Activated gamma-delta T cell treated with anti-CD3 and anti-CD28 coated beads, Interleukin-2, amount 50 U/mL, for 16 hours (primary cell): ENCODE measurements at regions not wholly inside any gene's neighbourhood (a gene's known extent, or its start where the extent isn't known, plus 50 kb on each side); places are given as distances from the start of the nearest gene placed in this dataset.
"Not testable (repeated sequence)": the region's sequence is repeated elsewhere in the genome, so short reads cannot be mapped to it uniquely, and the experiment has no call there.

Source experiments
- DNase-seq: peaks from one replicate; pipeline ENCODE4 v3.0.0-alpha.2; 2020; ENCODE audit warnings: low read depth

- DNase-seq = no peak
These were observed 609.7 kb downstream of the MCTP2 start for GRCh38 chr15:94840794-94841783.

DNA sequence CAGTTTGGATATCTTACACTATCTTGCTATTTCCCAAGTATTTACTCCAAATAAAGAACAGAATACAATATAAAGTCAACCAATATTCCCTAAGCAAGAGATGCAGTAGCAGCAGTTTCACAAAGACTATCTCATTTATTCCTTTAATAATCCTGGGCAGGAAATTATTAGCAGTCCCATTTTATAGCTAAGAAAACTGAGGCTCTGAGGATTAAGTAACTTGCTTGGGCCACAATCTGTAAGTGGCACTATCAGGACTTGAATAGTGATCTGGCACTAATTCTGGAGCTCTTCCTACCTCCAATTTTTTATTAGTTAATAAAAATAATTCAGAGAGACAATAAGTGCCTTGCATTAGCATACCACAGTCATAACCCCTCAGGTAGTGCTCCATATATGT is 611.7 kb downstream of the MCTP2 start:
- DNase-seq = no peak

DNA sequence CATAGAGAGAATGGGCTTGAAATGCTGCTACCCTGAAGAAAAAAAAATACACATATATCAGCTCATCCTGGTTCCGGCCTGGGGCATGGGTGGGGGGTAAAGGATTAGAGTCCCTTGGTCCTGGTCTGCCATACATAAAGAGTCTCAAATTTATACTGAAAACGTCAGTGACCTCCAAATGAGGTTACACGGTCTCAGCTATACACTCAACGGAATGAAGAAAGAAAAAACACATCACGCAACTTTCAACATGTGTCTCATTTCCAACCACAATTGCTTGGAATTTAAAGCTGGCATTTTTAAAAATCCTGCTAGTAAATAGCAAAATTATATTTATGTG is 612.8 kb downstream of the MCTP2 start:
- no peak for DNase-seq

DNA sequence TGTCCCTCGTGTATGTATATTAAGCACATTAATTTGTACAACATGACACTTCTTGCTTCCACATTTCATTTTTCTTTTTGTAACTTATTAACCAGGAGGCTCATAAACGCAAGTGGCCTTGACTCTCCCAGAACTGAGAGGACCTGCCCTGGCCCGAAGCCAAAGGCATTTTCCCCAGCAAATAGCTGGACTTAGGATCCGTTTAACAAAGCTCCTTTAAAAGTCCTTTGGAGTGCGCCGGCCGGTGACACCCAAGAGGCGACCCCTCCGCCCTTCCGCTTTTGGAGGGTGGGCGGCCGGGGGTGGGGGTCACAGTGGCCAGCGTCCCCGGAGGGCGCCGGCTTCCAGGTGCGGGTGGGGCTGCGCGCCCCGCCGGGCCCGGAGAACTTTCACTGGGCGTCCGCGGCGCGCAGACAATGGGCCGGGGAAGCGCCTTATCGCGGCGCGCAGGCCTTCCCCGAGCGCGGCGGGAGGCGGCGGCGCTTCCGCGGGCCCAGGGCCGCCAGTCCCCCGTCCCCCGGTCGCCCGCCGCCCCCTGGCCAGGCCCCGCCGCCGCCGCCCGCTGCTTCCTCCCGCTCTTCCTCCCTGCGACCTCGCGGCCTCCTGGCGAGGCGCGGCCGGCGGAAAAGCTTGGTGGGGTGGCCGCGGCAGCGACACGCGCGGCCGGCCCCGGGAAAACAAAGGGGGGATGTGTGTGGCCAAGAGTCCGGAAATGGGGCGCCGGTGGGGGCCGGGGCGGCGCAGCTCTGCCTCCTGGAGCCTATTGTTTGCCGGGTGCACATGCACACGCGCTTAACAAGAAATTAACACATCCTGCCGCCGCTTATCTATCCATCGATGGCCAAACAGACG is 613.4 kb downstream of the MCTP2 start:
- no peak for DNase-seq

DNA sequence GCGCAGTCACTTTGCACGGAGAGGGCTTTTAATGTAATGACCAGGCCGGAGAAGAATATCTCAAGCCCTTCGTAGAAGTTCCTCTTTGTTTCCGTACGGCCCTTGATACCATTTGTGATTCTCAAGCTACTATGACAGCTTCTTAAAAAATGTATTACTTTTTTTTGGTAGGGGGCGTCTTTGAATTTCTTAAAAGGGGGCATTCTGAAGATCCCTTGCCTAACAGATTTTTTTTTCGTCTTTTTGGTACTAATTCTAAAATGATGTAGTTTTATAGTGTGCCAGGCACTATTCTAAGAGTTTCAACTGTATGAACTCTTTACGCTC is 614.0 kb downstream of the MCTP2 start:
- no peak for DNase-seq

DNA sequence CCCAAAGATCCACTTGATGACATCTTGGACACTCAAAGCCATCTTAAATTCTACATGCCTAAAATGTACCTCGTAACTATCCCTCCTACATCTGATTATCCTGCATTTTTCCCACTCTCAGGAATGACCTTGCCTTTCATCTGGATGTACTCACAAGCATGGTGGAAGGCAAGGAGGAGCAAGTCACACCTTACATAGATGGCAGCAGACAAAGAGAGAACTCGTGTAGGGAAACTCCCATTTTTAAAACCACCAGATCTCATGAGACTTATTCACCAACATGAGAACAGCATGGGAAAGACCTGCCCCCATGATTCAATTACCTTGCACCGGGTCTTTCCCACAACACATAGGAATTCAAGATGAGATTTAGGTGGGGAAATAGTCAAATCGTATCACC is 616.0 kb downstream of the MCTP2 start:
- no peak for DNase-seq

GRCh38 chr15:94848054-94848453 is 616.7 kb downstream of the MCTP2 start:
- DNase-seq = no peak

DNA sequence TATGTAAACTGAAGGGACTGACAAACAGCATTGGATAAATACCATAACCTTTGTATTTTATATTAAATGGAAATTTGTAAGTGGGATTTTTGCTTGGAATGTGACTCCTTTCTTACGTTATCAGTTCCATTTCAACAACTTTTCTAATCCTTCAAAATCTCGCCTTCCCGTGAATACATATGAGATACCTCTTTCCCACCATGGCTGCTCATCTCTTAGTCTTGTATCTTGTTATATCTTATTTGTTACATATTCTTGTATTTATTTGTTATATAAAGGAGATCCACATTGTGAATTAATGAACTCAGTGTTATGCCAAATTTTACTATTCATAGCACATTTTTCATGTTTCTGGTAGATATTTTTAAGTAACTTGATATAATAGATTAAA is 623.7 kb downstream of the MCTP2 start:
- no peak for DNase-seq

DNA sequence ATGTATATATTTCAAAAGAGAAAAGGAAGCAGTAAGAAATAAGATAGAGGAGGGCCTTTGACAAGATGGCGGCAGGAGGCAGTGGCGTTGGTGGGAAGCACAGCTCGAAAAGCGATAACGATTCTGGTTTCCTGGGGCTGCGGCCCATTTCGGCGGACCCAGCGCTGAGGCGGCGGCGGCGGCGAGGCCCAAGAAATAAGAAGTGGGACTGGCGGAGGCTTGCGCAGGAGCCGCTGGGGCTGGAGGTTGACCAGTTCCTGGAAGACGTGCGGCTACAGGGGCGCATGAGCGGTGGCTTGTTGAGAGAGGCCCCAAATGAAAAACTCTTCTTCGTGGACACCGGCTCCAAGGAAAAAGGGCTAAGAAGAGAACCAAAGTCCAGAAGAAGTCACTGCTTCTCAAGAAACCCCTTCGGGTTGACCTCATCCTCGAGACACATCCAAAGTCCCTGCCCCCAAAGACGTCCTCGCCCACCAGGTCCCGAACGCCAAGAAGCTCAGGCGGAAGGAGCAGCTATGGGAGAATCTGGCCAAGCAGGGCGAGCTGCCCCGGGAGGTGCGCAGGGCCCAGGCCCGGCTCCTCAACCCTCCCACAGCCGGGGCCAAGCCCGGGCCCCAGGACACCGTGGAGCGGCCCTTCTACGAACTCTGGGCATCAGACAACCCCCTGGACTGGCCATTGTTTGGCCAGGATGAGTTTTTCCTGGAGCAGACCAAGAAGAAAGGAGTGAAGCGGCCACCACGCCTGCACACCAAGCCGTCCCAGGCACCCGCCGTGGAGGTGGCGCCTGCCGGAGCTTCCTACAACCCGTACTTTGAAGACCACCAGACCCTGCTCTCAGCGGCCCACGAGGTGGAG is 624.3 kb downstream of the MCTP2 start:
- no peak for DNase-seq

DNA sequence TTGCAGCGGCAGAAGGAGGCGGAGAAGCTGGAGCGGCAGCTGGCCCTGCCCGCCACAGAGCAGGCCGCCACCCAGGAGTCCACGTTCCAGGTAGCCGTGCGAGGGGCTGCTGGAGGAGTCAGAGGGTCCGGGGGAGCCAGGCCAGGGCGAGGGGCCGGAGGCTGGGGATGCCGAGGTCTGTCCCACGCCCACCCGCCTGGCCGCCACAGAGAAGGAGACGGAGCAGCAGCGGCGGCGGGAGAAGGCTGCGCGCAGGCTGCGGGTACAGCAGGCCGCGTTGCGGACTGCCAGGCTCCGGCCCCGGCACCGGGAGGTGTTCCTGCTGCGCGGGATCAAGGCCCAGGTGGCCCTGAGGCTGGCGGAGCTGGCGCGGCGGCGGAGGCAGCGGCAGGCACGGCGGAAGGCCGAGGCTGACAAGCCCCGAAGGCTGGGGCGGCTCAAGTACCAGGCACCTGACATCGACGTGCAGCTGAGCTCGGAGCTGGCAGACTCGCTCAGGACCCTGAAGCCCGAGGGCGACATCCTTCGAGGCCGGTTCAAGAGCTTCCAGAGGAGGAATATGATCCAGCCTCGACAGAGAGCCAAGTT is 625.0 kb downstream of the MCTP2 start:
- DNase-seq = no peak

DNA sequence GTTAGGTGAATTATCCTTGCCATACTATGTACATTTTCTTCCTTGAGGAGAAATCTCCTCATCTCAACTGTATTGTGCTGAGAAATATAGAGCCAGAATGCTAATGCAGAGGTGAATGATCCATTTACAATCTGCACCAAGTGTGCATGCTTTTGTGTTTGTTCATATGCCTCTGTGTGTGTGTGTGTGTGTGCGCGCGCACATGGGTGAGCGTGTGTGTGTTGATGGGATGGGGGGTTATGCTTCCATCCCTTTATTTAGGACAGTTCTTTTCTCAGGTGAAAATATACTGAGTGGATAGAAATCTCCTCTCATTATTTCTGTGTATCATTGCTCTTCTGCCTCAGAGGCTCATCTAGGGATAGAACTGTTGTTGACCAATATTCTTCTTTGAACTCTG is 626.1 kb downstream of the MCTP2 start:
- DNase-seq = no peak

- no peak for DNase-seq
These were observed 626.6 kb downstream of the MCTP2 start for GRCh38 chr15:94858011-94858410.

GRCh38 chr15:94858449-94858848 is 627.1 kb downstream of the MCTP2 start:
- DNase-seq = no peak

DNA sequence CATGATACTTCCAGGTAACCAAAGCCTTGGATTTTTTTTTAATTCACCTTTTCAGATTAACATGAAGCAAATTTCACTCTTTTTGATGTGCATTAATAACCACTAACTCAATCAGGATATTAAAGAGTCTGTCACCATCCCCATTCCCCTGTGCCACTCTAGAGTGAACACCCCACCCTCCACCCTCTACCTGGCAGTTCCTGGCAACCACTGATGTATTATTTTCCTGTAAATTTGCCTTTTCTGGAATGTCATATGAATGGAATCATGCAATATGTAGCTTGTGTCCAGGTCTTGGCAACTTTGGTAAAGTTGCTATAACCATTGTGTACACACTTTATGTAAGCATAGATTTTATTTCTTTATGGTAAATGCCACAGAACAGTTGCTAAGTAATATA is 627.6 kb downstream of the MCTP2 start:
- no peak for DNase-seq

- no peak for DNase-seq
These were observed 633.2 kb downstream of the MCTP2 start for GRCh38 chr15:94864600-94864999.

DNA sequence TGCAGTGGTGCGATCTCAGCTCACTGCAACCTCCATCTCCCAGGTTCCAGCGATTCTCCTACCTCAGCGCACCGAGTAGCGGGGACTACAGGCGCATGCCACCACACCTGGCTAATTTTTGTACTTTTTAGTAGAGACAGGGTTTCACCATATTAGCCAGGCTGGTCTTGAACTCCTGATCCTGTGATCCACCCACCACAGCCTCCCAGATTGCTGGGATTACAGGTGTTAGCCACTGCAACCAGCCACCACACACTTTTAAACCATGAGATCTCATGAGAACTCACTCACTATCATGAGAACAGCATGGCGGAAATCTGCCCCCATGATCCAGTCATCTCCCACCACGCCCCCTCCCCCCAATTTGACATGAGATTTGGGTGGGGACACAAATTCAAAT is 636.9 kb downstream of the MCTP2 start:
- not testable (repeated sequence) for DNase-seq

- no peak for DNase-seq
These were observed 644.2 kb downstream of the MCTP2 start for GRCh38 chr15:94875550-94875949.

DNA sequence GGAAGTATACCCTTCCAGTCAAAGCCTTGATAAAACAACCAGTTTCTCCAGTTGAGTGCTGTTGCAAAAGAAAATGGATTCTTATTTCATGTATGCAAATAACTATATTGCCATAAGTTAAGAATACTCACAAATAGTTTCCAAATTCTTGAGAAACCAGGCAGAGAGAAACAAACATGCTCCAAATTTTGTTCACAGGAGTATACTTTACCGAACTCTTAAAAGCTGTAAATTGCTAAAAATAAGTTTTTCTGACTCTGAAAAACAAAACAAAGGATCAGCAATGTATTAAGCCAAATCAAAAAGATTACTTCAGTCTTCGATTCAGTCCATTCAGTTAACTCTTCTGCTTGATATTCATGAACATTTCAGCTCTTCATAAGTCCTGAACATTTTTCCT is 646.5 kb downstream of the MCTP2 start:
- DNase-seq = no peak

DNA sequence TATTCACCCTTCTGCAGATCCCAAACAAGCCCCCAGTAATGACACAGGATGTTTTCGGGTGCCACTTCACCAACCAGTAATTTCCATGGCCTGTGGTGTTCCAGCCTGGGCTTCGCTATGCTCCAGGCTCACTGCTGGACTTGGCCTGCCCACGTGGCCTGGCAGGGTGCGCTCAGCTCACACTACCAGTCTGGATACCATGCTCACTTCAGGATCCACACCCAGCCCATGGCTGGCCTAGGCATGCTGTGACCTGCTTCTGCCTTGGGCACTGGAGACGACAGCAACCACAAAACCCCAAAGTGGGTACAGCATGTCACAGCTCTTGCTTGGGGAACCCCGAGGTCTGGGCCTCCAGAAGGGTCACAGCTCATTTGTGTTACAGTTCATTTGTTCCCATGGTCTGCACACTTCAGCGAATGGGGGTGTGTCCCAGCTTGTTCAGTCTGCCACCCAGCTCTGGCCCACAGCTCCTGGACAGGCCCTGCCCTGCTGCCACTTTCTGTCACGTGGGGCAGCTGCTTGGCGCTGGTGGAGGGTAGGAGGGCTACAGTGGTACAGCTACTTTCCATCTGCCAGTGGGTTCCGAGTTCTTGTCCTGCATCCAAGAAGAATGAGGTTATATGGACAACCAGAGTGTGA is 650.8 kb downstream of the MCTP2 start:
- no peak for DNase-seq

DNA sequence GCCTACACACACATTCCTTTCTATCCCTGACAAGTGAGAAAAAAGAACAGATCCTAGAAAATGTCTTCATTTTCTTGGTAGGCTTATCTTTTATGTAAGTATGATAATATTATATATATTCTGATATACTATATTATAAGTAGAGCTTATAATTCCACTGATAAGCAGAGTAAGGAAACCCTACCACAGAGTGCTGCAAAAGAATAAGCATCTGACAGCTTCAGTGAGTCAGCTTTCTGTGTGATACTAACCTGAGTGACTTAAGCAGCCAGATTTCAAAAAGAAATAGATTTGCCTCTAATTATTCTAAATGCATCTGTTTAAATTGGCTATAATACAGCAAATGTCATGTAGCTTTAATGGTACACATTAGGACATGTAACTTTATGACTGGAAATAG is 656.0 kb downstream of the MCTP2 start:
- no peak for DNase-seq

GRCh38 chr15:94889153-94889552 is 657.8 kb downstream of the MCTP2 start:
- no peak for DNase-seq

DNA sequence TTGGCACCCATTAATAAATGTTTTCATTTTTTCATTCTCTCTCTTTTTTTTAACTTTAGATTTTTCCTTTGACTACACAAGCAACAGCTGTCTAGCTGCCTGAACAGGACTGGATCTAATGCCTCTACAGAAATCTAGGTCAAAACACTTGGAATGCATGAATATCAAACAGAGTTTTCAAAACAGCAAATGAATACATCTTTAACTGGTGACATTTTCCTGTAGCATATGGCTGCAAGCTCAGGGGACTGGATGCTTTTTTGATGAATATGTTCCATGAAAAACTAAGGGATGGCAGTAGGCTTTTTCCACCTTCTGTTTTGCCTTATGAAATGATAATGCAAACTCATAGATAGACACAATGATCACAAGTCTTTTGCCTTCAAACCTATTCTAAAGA is 661.7 kb downstream of the MCTP2 start:
- DNase-seq = no peak
